ENCODE measurements at regions not wholly inside any gene's neighbourhood (a gene's known extent, or its start where the extent isn't known, plus 50 kb on each side); places are given as distances from the start of the nearest gene placed in this dataset.

DNA sequence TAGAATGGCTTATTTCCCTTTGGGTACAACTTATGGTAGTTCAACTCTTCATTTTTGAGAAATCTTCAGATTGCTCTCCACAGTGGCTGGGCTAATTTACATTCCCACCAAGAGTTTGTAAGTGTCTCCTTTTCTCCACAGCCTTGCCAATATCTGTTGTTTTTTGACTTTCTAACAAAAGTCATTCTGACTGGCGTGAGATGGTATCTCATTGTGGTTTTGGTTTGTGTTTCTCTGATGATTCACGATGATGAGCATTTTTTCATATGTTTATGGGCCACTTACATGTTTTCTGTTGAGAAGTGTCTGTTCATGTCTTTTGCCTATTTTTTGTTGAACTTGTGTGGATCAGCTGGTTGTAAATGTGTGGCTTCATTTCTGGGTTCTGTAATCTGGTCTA, 871.0 kb downstream of the EPHA4 start:
- H4K20me1 ChIP-seq (ENCODE audit: insufficient read depth, low read length), result no peaks in the 10 kb centered on the region
- H3K4me1 ChIP-seq (ENCODE audit: insufficient read depth, low read length, severe bottlenecking), result no peaks in the 10 kb centered on the region
- H3K27me3 ChIP-seq (ENCODE audit: insufficient read depth, low read length), result no peaks in the 10 kb centered on the region
- H3K9me2 ChIP-seq (ENCODE audit: low read depth, low read length), result no peaks in the 10 kb centered on the region
- H3K9me3 ChIP-seq (ENCODE audit: low read length), result no peaks in the 10 kb centered on the region
- H3K27ac ChIP-seq (ENCODE audit: low read depth, low read length, poor library complexity, severe bottlenecking), result no peak overlapping the region
- no peaks in the 10 kb centered on the region for H3K79me2 ChIP-seq (ENCODE audit: insufficient read depth, low read length)
- no peak overlapping the region for H3K4me2 ChIP-seq (ENCODE audit: low read length)
- TF ChIP-seq, protein P1, sequence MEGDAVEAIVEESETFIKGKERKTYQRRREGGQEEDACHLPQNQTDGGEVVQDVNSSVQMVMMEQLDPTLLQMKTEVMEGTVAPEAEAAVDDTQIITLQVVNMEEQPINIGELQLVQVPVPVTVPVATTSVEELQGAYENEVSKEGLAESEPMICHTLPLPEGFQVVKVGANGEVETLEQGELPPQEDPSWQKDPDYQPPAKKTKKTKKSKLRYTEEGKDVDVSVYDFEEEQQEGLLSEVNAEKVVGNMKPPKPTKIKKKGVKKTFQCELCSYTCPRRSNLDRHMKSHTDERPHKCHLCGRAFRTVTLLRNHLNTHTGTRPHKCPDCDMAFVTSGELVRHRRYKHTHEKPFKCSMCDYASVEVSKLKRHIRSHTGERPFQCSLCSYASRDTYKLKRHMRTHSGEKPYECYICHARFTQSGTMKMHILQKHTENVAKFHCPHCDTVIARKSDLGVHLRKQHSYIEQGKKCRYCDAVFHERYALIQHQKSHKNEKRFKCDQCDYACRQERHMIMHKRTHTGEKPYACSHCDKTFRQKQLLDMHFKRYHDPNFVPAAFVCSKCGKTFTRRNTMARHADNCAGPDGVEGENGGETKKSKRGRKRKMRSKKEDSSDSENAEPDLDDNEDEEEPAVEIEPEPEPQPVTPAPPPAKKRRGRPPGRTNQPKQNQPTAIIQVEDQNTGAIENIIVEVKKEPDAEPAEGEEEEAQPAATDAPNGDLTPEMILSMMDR (IDR thresholded peaks at IDR 0.05; ENCODE audit: low read length), result no peak
- TF ChIP-seq EZH2 (IDR thresholded peaks at IDR 0.05; ENCODE audit: borderline replicate concordance, low read length), result no peak
- H2AFZ ChIP-seq (ENCODE audit: low read length), result no peak overlapping the region
- H3K36me3 ChIP-seq (ENCODE audit: insufficient read depth, low read length), result no peaks in the 10 kb centered on the region
- no peaks in the 10 kb centered on the region for H3F3A ChIP-seq (ENCODE audit: insufficient read depth, low read length)
- no peak overlapping the region for H3K9ac ChIP-seq (ENCODE audit: low read length)
- no peak overlapping the region for H3K4me3 ChIP-seq (ENCODE audit: low read depth, low read length, poor library complexity, severe bottlenecking)

DNA sequence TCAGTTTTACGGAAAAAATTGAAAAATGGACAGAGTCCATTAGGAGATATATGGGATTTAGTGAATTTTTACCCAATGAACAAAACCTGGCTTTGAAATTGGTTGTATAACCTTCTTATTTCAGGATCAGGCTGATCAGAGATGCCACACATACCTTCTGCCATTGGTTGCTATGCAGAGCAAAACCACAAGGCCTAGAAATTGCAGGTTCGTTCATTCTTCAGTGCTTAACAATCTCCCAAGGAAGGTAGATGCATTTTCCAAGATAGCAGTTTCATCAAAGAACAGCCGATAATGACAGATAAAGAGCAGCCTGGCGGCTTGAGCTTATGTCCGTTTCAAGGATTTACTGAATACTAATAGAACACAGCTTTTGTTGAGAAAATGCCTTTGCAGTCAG, 868.8 kb downstream of the EPHA4 start:
- no peaks in the 10 kb centered on the region for H4K20me1 ChIP-seq (ENCODE audit: insufficient read depth, low read length)
- no peak overlapping the region for H2AFZ ChIP-seq (ENCODE audit: low read length)
- H3K79me2 ChIP-seq (ENCODE audit: insufficient read depth, low read length), result no peaks in the 10 kb centered on the region
- H3F3A ChIP-seq (ENCODE audit: insufficient read depth, low read length), result no peaks in the 10 kb centered on the region
- TF ChIP-seq, protein P1 (IDR thresholded peaks at IDR 0.05; ENCODE audit: low read length), result no peak
- TF ChIP-seq EZH2 (IDR thresholded peaks at IDR 0.05; ENCODE audit: borderline replicate concordance, low read length), result no peak
- no peaks in the 10 kb centered on the region for H3K4me1 ChIP-seq (ENCODE audit: insufficient read depth, low read length, severe bottlenecking)
- H3K9ac ChIP-seq (ENCODE audit: low read length), result no peak overlapping the region
- no peak overlapping the region for H3K4me2 ChIP-seq (ENCODE audit: low read length)
- H3K9me2 ChIP-seq (ENCODE audit: low read depth, low read length), result no peaks in the 10 kb centered on the region
- no peaks in the 10 kb centered on the region for H3K9me3 ChIP-seq (ENCODE audit: low read length)
- H3K27ac ChIP-seq (ENCODE audit: low read depth, low read length, poor library complexity, severe bottlenecking), result no peak overlapping the region
- no peaks in the 10 kb centered on the region for H3K27me3 ChIP-seq (ENCODE audit: insufficient read depth, low read length)
- H3K4me3 ChIP-seq (ENCODE audit: low read depth, low read length, poor library complexity, severe bottlenecking), result no peak overlapping the region
- H3K36me3 ChIP-seq (ENCODE audit: insufficient read depth, low read length), result no peaks in the 10 kb centered on the region

GRCh38 chr2:220704081-220704480, 868.0 kb downstream of the EPHA4 start:
- Histone ChIP-seq H3K9me2 (ENCODE audit: low read depth, low read length) (no peaks in the 10 kb centered on the region), H3K9ac (ENCODE audit: low read length) (no peak overlapping the region), H3K4me2 (ENCODE audit: low read length) (no peak overlapping the region), H3K27me3 (ENCODE audit: insufficient read depth, low read length) (no peaks in the 10 kb centered on the region), H3K4me1 (ENCODE audit: insufficient read depth, low read length, severe bottlenecking) (no peaks in the 10 kb centered on the region), H3F3A (ENCODE audit: insufficient read depth, low read length) (no peaks in the 10 kb centered on the region), H2AFZ (ENCODE audit: low read length) (no peak overlapping the region), H3K79me2 (ENCODE audit: insufficient read depth, low read length) (no peaks in the 10 kb centered on the region), H3K36me3 (ENCODE audit: insufficient read depth, low read length) (no peaks in the 10 kb centered on the region), H4K20me1 (ENCODE audit: insufficient read depth, low read length) (no peaks in the 10 kb centered on the region), H3K27ac (ENCODE audit: low read depth, low read length, poor library complexity, severe bottlenecking) (no peak overlapping the region), H3K4me3 (ENCODE audit: low read depth, low read length, poor library complexity, severe bottlenecking) (no peak overlapping the region), H3K9me3 (ENCODE audit: low read length) (no peaks in the 10 kb centered on the region)
- TF ChIP-seq EZH2 (IDR thresholded peaks at IDR 0.05; ENCODE audit: borderline replicate concordance, low read length), result no peak
- TF ChIP-seq, protein P1 (IDR thresholded peaks at IDR 0.05; ENCODE audit: low read length), result no peak

All from OCI-LY1 (cell line).